ENCODE measurements at regions not wholly inside any gene's neighbourhood (a gene's known extent, or its start where the extent isn't known, plus 50 kb on each side); places are given as distances from the start of the nearest gene placed in this dataset.

- TF ChIP-seq CTCF (IDR thresholded peaks at IDR 0.05; ENCODE audit: insufficient read depth, low read depth, low read length, missing control alignments): no peak
- no peak for DNase-seq (ENCODE audit: low read depth)
- H3K4me3 ChIP-seq (ENCODE audit: low read length): no peak overlapping the region
Observed at GRCh38 chr14:51478175-51478621, 173.5 kb upstream of the FRMD6 start.

GRCh38 chr14:51479584-51480325 lies 172.0 kb upstream of the FRMD6 start:
- no peak for TF ChIP-seq CTCF (IDR thresholded peaks at IDR 0.05; ENCODE audit: insufficient read depth, low read depth, low read length, missing control alignments)
- H3K4me3 ChIP-seq (ENCODE audit: low read length): no peak overlapping the region
- peak; percentile 85 for DNase-seq (ENCODE audit: low read depth)

- no peak for DNase-seq (ENCODE audit: low read depth)
- no peak for TF ChIP-seq CTCF (IDR thresholded peaks at IDR 0.05; ENCODE audit: insufficient read depth, low read depth, low read length, missing control alignments)
- no peak overlapping the region for H3K4me3 ChIP-seq (ENCODE audit: low read length)
Observed at GRCh38 chr14:51481643-51482042, 170.1 kb upstream of the FRMD6 start.

GRCh38 chr14:51482102-51482501 lies 169.6 kb upstream of the FRMD6 start:
- H3K4me3 ChIP-seq (ENCODE audit: low read length): no peak overlapping the region
- TF ChIP-seq CTCF (IDR thresholded peaks at IDR 0.05; ENCODE audit: insufficient read depth, low read depth, low read length, missing control alignments): no peak
- DNase-seq (ENCODE audit: low read depth): no peak

- TF ChIP-seq CTCF (IDR thresholded peaks at IDR 0.05; ENCODE audit: insufficient read depth, low read depth, low read length, missing control alignments): no peak
- DNase-seq (ENCODE audit: low read depth): no peak
- no peak overlapping the region for H3K4me3 ChIP-seq (ENCODE audit: low read length)
Observed at GRCh38 chr14:51484485-51484884, 167.2 kb upstream of the FRMD6 start.

- TF ChIP-seq CTCF (IDR thresholded peaks at IDR 0.05; ENCODE audit: insufficient read depth, low read depth, low read length, missing control alignments): no peak
- no peak overlapping the region for H3K4me3 ChIP-seq (ENCODE audit: low read length)
- DNase-seq (ENCODE audit: low read depth): no peak
Observed at GRCh38 chr14:51485733-51486132, 166.0 kb upstream of the FRMD6 start.

- no peak for TF ChIP-seq CTCF (IDR thresholded peaks at IDR 0.05; ENCODE audit: insufficient read depth, low read depth, low read length, missing control alignments)
Observed at GRCh38 chr14:51487848-51488247, 163.9 kb upstream of the FRMD6 start.

More at GRCh38 chr14:51487848-51488247, 163.9 kb upstream of the FRMD6 start:
- DNase-seq (ENCODE audit: low read depth): no peak
- H3K4me3 ChIP-seq (ENCODE audit: low read length): no peak overlapping the region

All from epithelial cell of esophagus (primary cell).